ENCODE measurements at regions not wholly inside any gene's neighbourhood (a gene's known extent, or its start where the extent isn't known, plus 50 kb on each side); places are given as distances from the start of the nearest gene placed in this dataset.
"Not testable (repeated sequence)": the region's sequence is repeated elsewhere in the genome, so short reads cannot be mapped to it uniquely, and the experiment has no call there.

DNA sequence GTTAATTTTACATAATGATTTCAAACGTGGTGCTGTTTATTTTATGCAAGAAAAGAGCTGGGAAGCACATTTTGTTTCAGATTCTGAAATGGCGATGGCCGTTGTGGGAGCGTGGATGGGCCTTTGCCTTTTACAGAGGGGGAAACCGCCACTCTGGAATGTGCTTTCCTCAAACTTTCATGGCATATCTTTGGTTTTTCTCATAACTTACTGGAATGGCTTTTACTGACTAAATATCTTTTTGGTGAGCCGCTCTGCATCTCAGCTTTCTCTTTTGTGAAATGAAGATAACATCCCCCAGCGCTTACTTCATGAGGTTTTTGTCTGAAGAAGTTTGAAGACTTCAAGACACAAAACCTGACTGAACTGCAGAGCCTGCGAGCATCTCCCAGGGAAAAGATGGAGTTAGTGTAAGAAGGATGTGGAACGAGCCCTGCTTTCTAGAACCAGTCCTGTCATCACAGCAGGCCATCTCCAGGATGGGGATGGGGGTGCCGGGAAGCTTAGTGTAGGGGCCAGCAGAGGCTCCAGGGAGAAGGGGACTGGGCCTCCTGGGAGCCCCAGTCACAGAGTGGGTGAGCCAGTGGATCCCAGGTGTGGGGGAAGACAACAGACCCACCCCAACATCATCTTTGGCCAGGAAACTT, 61.8 kb upstream of the TIAM2 start:
- no peak for TF ChIP-seq CTCF (IDR thresholded peaks at IDR 0.05)
- no peak for TF ChIP-seq POLR2A (IDR thresholded peaks at IDR 0.05)
- 86 to 88% methylated on average over 10 of the region's 10 CpGs for WGBS, 2 donors
- intact Hi-C loops (cut with DNase I): loop anchor here (5.0 kb wide), 1 partner anchor 239 kb away; no protein-coding TSS in a partner anchor
- H3K9me3 ChIP-seq: no peaks in the 10 kb centered on the region
- no peak for DNase-seq
- peaks cover 14 to 18% of the 10 kb centered on the region in 2 donors for H3K4me1 ChIP-seq
- H3K36me3 ChIP-seq: no peaks in the 10 kb centered on the region
- H3K4me3 ChIP-seq (replicated peaks in 1 of 3): no peak overlapping the region
- H3K27ac ChIP-seq: no peak overlapping the region
- H3K27me3 ChIP-seq: no peaks in the 10 kb centered on the region

- intact Hi-C loops (cut with DNase I): no loop called here
Measured at GRCh38 chr6:154937306-154938220, 57.6 kb upstream of the TIAM2 start.

GRCh38 chr6:154938221-154938580, 56.9 kb upstream of the TIAM2 start:
- H3K4me3 ChIP-seq (replicated peaks in 1 of 3): no peak overlapping the region
- 33 to 35% methylated on average over 9 of the region's 9 CpGs for WGBS, 2 donors
- no peaks in the 10 kb centered on the region for H3K27me3 ChIP-seq
- H3K4me1 ChIP-seq: peaks cover 13% of the 10 kb centered on the region in 2 donors
- no peaks in the 10 kb centered on the region for H3K36me3 ChIP-seq
- no peaks in the 10 kb centered on the region for H3K9me3 ChIP-seq
- H3K27ac ChIP-seq: peak overlapping the region in 1 of 3 donors; percentile 62
- intact Hi-C loops (cut with DNase I): no loop called here
- peak; percentile 89 to 91 for DNase-seq
- TF ChIP-seq CTCF (IDR thresholded peaks at IDR 0.05) (no peak), POLR2A (IDR thresholded peaks at IDR 0.05) (no peak)

More at GRCh38 chr6:154937306-154938220, 57.6 kb upstream of the TIAM2 start:
- 36 to 51% methylated on average over 17 of the region's 17 CpGs for WGBS, 2 donors
- peak; percentile 74 to 85 for DNase-seq
- Histone ChIP-seq H3K4me1 (peaks cover 13% of the 10 kb centered on the region in 2 donors), H3K27me3 (no peaks in the 10 kb centered on the region), H3K4me3 (replicated peaks in 1 of 3) (no peak overlapping the region), H3K27ac (peak overlapping the region in 2 of 3 donors; percentile 32 to 62), H3K36me3 (no peaks in the 10 kb centered on the region), H3K9me3 (no peaks in the 10 kb centered on the region)
- peak in 1 of 6 experiments; percentile 9 for TF ChIP-seq CTCF (IDR thresholded peaks at IDR 0.05)
- no peak for TF ChIP-seq POLR2A (IDR thresholded peaks at IDR 0.05)

DNA sequence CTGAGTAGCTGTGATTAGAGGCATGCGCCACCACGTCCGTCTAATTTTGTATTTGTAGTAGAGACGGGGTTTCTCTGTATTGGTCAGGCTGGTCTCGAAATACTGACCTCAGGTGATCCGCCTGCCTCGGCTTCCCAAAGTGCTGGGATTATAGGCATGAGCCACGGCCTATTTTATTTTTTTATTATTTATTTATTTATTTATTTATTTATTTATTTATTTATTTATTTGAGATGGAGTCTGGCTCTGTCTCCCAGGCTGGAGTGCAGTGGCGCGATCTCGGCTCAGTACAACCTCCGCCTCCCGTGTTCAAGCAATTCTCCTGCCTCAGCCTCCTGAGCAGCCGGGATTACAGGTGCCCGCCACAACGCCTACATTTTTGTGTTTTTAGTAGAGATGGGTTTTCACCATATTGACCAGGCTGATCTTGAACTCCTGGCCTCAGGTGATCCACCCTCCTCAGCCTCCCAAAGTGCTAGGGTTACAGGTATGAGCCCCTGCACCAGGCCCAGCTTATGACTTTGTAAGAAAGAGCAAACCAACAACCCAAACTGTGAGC, 56.3 kb upstream of the TIAM2 start:
- intact Hi-C loops (cut with DNase I); H3K27me3 ChIP-seq; H3K4me3 ChIP-seq (replicated peaks in 1 of 3); H3K9me3 ChIP-seq; H3K36me3 ChIP-seq; H3K27ac ChIP-seq; DNase-seq: not testable (repeated sequence)
- H3K4me1 ChIP-seq: peaks cover 13% of the 10 kb centered on the region in 2 donors
- 95 to 97% methylated on average over 16 of the region's 16 CpGs for WGBS, 2 donors

DNA sequence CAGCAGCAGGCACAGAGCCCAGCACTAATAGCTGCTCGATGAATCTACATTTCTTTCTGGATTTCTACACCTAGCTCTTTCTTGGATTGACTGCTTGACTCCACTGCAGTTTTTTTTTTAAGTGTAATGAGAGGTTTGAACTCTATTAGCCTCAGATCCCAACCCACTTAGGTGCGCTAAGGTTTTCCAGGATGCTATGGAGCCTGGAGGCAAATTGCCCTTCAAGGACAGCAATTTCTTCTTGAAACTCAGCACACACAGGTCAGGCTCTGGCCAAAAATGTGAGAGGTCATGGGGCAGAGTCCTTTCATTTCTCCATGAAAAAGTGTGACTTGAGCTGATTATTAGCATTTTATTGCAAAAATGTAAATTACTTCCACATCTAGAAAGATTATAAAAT, 52.3 kb upstream of the TIAM2 start:
- no peaks in the 10 kb centered on the region for H3K27me3 ChIP-seq
- H3K4me1 ChIP-seq: peaks cover 7 to 13% of the 10 kb centered on the region in 2 donors
- no peak for DNase-seq
- no peak overlapping the region for H3K27ac ChIP-seq
- no peaks in the 10 kb centered on the region for H3K36me3 ChIP-seq
- WGBS, 2 donors: 80 to 91% methylated on average over 2 of the region's 2 CpGs
- no peak overlapping the region for H3K4me3 ChIP-seq (replicated peaks in 1 of 3)
- TF ChIP-seq CTCF (IDR thresholded peaks at IDR 0.05) (no peak), POLR2A (IDR thresholded peaks at IDR 0.05) (no peak)
- no peaks in the 10 kb centered on the region for H3K9me3 ChIP-seq
- intact Hi-C loops (cut with DNase I): no loop called here
